Stromal cell of bone marrow (primary cell): ENCODE measurements at regions not wholly inside any gene's neighbourhood (a gene's known extent, or its start where the extent isn't known, plus 50 kb on each side); places are given as distances from the start of the nearest gene placed in this dataset.
"Not testable (repeated sequence)": the region's sequence is repeated elsewhere in the genome, so short reads cannot be mapped to it uniquely, and the experiment has no call there.

Experiments used
- DNase-seq: peaks from one replicate; pipeline ENCODE4 v3.0.0-alpha.2; 2012; ENCODE audit warnings: low read depth

DNA sequence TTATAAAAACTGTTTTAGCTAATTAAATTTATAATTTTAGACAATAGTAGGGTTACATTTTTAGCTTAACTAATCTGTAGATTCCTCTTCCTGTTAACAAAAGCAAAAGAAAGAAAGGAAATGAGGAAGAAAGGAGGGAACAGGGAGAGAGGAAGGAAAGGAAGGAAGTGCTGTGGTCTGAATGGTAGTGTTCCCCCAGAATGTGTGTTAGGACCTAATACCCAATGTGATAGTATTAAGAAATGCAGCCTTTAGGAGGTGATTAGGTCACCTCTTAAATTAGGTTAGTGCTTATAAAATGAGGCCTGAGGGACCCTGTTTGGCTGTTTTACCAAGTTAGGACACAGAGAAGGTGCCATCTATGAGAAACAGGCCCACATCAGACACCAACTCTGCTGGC is 136.9 kb upstream of the SAMSN1 start:
- no peak for DNase-seq

DNA sequence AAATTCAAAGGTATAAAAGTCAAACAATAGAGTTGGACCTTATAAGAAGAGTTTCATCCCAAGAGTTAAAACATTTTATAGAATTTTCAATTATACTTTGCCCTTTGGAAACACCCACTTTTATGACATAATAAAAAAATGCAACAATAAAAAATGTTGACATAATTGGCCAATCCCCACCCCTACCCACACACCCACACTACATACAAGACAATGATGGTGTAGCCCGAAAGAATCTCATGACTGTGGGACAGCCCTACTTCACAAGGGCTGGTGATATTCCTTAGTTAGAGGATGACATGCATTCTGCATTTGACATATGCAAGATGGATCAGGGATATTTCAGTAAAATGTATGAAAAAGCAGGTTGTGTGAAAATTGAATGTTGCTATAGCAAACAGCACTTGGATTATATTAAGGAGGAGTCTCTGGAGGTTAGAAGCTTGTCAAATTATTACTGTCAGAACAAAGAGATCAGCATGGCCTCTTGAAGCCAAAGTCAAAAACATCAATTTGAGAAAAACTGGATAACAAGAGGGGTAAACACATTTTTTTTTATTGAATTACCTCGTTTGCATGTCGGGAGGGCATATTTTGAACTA is 133.0 kb upstream of the SAMSN1 start:
- no peak for DNase-seq

DNA sequence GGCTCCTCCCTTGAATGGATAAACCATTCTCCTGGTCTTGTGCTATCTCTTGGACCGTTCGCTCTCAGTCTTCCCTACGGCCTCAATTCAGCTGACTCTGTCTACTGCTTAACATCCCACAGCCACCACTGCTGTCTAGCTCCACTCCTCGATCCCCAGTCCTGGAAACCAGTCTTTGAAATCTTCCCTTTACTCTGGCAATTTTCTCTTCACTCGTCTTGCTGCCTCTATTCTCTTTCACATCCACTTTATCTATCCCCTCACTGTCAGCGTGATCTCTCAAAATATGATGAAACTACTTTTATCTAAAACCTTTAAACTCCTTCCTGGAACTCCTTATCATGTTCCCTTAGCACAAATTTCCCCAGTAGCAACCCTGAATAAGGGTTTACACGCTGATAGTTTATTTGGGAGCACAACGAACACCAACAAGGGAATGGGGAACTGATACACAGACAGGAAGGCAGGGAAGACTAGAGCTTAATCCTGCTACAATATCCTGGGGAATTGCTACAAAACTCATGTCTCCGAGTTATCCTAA is 131.6 kb upstream of the SAMSN1 start:
- DNase-seq = no peak

DNA sequence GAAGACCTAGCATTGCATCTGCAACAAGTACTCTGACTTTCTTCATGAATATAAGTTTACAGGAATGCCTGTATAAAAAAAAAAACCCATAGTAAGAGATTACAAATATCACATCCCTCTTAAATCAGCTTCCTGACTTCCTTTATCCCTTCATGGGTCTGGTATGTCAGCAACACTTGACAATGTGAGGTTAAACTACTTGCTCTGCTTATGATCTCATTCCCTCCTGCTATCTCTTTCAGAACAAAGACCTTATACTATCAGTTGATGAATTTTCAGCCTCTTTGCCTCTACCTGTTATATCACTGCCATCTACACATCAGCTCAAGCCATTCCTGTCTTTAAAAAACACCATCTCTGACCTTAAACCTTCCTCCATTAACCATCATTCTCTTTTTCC is 130.9 kb upstream of the SAMSN1 start:
- DNase-seq = no peak

DNA sequence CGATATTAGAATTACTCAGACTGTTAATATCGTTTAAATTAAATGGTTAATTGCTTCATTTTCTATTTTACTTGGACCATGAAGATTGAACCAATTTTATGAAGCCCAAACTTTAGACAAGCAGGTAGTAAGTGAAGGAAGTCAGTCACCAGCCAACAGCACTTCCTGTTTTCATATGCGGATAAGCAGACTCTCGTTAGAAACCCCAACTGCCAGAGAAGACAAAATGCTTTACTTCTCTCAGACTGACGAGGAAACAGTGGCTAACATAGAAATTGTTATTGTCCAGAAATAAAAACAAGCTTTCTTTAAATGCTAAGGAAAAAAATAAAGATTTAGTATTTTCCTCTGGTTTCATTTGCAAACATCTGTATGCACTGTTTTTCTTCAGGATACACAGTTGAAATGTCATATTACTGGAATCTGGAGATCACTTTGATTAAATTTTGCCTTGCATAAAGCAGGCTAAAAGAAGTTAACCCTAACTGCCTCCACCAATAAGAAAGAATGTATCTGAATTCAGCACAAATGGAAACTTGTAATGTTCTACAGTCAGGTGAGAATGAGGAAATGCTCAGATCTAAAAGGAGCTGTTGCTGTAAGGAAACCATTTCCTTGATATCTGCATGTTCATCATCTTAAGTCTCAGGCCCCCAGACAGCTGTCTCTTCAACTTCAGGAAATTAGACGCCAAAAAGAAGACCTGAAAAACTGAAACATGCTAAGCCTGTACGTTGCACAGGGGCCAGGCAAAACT is 129.8 kb upstream of the SAMSN1 start:
- no peak for DNase-seq

DNA sequence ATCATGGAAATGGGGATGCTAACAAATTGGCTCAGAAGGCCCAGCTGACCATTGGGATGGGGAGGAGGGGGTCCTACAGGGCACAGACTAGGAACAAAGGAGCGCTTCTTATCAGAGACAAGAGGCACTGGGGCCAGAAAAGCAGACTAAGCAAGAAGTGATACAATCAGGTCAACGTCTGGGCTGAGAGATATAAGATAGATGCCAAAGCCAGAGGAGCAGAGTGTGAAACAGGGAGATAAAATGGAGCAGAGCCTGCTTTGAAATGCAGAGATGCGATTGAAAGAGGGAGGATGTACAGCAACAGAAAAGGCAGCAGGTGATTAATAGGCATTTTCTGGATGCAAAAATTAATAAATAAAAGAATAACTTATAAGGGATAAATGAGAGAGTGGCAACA is 127.5 kb upstream of the SAMSN1 start:
- no peak for DNase-seq

DNA sequence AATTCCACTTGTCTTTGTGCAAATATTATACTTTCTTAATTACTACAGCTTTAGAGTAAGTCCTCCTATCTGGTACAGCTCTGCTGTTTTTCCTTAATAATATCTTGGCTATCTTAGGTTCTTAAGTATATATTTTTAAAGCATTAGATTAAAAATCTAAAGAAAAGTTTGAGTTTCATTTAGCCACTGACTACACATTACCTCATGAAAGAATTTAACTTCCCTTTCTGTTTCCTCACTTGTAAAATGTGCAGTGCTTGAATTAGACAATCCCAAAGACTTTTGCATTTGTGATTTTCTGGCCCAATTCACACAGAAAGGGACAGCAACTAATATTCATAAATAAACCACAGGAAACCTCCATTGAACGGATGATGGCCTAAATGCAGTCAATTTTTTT is 126.4 kb upstream of the SAMSN1 start:
- DNase-seq = no peak

DNA sequence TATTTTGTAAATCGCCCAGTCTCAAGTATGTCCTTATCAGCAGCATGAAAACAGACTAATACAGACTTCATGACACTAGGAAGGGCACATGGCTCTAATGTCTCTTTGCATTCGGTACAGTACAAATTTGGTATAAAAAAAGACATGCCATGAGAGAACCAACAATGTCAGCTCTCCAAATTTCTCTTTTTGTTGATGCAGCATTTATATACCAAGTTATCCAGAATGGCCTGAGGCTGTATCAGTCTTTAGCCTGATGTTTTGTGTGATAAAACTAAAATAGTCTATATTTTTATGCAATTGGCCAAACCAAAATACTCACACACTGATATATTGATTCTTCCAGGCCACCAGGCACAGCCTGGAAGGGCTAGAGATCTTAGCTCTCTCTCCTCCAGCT is 124.3 kb upstream of the SAMSN1 start:
- no peak for DNase-seq

DNA sequence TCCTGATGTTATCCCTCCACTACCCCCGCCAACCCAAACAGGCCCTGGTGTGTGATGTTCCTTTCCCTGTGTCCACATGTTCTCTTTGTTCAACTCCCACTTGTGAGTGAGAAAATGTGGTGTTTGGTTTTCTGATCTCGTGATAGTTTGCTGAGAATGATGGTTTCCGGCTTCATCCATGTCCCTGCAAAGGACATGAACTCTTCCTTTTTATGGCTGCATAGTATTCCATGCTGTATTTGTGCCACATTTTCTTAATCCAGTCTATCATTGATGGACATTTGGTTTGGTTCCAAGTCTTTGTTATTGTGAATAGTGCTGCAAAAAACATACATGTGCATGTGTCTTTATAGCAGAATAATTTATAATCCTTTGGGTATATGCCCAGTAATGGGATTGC is 123.0 kb upstream of the SAMSN1 start:
- not testable (repeated sequence) for DNase-seq

DNA sequence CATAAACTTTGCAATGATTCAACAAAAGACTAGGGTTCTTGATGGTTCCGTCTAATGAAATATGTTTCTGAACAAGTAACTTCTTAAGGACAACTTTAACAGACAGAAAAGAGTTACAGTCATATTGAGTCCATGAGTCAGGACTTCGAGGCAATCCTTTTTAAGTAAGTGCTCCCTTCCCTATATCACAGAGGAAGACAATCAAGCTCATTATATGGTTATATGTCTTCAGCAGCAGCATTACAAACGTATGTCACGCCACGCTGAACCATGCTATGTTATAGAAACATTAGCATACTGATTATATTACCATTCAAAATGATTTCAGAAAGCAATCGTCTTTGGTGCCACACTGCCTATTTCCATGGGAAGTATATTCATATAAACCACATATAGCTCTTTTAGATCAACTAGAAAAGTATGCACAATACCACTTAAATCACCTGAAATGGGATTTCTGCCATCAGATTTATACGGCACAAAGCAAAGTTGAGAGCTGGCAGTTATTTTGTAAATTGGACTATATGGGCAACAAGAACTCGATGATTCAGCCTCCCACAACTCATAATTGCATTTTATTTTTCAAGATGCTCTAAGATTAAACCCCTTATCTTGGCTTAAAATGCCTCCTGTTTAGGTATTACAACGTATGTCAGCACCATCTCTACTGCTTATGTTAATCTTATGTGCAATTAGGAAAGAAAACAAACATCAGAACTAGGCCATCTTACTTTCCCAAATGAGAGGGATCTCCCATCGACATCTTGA is 111.3 kb upstream of the SAMSN1 start:
- no peak for DNase-seq

DNA sequence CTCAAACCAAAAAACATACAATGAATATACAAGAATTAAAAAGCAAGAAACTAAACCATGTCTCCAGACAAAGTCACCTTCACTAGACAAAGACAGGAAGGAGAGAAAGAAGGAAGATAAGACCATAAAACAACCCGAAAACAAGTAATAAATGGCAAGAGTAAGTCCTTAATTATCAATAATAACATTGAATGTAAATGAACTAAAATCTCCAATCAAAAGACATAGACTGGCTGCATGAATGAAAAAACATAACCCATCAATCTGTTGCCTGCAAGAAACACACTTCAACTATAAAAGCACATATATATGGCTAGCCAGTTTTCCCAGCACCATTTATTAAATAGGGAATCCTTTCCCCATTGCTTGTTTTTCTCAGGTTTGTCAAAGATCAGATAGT is 100.8 kb upstream of the SAMSN1 start:
- no peak for DNase-seq

DNA sequence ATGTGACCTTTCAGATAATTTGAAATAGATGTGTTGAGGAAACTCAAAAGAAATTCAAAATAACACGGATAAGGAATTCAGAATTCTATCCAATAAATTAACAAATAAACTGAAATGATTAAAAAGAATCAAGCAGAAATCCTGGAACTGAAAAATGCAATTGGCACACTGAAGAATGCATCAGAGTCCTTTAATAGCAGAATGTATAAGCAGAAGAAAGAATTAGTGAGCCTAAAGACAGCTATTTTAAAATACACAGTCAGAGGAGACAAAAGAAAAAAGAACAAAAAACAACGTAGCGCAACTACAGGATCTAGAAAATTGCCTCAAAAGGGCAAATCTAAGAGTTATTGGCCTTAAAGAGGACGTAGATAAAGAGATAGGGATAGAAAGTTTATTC is 99.6 kb upstream of the SAMSN1 start:
- DNase-seq = no peak

DNA sequence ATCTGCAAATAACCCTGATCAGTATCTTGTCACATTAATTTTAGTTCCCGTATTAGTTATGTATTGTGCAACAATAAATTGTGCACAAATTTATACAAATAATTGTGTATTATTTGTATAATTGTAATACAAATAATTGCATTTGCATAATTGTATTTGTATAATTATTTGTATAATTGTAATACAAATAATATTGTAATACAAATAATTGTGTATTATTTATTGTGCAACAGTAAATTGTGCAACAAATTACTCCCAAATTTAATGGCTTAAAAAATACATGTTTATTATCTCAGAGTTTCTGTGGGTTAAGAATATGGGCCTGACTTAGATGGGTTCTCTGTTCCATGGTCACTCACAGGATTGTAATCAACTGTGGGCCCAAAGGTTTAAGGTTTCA is 86.2 kb upstream of the SAMSN1 start:
- no peak for DNase-seq

DNA sequence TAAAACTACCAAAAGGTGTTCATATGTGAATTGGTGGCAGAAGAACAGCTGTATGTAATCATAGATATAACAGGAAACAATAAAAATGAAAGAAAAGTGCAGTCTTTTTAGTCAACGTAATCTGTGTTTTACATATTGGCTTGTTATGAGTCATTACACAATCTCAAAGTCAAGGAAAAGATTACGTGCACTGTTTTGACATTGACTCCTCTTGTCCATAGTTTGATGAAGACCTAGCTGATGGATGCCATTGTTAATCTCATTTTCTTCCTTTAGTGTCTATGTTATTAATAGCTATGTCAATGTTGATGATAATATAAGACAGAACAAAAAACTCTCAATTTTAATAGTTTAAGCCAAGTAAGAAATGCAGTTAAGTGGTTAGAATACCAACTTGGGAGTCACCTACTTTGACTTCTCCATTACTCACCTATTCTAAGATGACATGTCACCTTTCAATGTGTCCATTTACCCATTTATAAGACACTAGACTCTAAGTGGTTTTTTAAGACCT is 84.5 kb upstream of the SAMSN1 start:
- no peak for DNase-seq

DNA sequence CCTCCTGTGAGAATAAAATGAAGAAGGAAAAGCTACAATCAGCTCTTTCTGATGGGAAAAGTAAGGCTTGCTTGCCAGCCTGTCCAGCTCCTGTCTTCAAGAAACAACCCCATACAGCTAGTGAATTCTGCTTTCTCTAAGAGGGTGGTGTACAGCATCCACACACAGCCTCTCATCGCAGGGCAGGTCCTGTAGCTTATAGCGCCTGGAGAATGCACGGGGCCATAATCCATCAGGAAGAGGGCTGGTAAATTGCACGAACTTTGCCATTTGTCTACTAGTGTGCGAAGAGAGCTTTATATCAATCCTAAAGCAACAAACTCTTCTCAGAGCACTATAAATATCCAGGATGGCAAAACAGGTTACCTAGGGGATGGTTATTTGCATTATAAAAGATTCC is 83.3 kb upstream of the SAMSN1 start:
- no peak for DNase-seq

DNA sequence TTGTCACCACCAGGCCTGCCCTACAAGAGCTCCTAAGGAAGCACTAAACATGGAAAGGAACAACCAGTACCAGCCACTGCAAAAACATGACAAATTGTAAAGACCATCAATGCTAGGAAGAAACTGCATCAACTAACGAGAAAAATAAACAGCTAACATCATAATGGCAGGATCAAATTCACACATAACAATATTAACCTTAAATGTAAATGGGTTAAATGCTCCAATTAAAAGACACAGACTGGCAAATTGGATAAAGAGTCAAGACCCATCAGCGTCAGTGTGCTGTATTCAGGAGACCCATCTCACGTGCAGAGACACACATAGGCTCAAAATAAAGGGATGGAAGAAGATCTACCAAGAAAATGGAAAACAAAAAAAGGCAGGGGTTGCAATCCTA is 77.0 kb upstream of the SAMSN1 start:
- not testable (repeated sequence) for DNase-seq

DNA sequence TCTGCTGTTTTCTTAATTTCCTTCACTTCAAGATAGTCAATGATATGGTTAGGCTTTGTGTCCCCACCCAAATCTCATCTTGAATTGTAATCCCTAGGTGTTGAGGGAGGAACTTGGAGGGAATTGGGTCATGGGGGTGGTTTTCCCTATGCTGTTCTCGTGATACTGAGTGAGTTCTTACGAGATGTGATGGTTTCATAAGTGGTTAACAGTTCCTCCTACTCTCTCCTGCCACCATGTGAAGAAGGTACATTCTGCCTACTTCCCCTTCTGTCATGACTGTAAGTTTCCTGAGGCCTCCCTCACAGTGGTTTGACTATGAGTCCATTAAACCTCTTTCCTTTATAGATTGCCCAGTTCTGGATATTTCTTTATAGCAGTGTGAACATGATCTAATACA is 74.0 kb upstream of the SAMSN1 start:
- DNase-seq = no peak

DNA sequence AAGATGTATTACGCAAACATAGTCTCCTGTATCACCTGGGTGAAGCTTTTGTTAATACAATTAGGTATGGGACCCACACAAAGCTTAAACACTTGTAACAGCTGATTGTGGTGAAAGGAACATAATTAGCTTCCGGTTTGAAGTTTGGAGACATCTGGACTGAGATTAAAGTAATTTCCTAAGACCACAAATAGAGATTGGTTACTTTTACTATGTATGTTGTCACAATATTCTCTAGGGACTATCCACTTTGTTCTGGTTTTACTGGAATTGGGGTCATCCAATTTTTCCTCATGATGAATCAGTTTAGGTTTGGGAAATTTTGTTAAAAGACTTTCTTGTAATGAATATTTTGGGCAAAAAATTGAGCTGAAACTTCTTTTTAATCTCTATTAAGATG is 71.8 kb upstream of the SAMSN1 start:
- DNase-seq = no peak

DNA sequence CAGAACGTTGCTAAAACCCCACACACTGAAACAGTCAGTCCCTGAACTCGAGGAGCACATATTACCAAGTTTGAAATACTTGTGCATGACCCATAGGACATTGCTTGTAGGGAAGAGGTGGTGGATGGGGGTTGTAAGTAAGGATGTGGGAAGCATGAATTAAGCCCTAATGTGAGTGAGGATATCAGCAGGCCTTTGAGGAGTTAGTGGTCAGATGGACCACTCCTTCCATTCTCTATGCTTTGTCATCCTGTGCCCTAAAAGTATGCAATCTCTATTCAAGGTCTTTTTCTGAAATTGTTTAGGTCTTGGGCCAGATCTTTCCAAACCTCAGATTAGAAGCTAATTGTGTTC is 70.9 kb upstream of the SAMSN1 start:
- DNase-seq = no peak

DNA sequence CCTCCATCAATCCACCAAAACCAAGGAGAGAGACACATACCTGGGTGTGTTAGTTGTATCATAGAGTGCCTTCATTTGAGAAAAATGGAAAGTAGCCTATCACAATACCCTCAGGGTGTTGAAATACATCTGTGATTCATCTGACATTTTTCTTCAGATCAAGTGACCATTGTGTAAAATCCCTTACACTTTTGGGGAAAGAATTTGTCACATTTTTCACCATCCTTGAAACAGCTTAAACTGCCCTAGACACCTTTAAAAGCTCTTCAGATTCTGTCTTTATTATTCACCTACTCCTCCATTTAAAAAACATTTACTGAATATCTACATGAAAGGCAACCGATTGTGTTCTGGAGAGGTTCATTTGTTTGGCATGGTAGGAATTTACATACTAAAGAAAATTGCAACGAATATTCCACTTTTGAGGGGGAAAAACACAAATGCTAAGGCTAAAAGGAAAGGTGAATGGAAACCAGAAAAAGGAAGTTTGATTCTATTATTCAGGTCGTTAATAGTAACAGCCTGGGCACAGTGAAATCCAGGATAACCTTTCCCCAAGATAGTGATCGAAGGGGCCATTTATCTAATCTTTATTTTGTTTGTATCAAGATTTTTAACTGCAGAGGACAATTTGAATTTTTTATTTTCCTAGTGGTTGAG is 70.4 kb upstream of the SAMSN1 start:
- no peak for DNase-seq

DNA sequence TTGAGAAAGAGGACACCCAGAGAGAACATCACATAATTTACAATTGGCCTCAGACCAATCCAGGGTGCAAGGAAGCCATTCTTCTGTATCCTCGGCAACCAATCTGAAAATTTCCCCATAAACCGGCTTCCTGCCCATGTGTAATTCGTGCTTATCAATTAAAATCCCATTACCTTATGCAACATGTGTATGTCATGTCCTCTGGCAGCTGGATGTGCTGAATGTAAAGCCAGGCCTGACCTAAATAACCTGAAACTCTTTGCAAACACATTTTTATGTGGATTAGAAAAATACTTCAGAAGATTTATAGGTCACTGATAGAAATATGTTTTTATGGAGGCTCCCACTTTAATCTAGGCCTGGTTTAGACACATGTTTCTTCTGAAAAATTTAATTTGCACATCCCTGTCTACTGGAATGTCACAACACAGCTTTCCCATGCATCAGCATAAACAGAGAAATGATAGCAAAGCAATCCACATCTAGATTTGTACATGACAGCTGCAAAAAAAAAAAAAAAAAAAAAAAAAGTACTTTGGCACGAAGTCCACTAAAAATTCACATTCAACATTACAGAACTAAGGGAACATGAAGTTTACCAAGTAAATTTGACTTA is 69.4 kb upstream of the SAMSN1 start:
- DNase-seq = no peak

DNA sequence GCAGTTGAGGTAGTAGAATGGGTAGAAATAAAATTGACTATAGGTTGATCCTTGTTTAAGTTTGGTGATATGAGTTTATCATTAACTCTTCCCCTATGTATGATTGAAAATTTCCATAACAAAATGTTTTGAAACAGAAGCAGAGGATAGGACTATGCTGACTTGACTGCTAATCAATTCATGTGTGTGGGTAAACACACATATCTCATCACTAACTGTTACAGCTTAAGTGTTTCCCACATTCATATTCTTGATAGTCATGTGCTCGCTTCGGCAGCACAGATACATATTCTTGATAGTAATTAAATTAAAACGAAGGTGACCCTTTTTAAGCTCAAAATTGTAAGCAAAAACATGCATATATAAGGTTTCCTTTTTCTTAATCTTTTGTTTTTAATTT is 68.2 kb upstream of the SAMSN1 start:
- no peak for DNase-seq
